ENCODE measurements at regions not wholly inside any gene's neighbourhood (a gene's known extent, or its start where the extent isn't known, plus 50 kb on each side); places are given as distances from the start of the nearest gene placed in this dataset.

DNA sequence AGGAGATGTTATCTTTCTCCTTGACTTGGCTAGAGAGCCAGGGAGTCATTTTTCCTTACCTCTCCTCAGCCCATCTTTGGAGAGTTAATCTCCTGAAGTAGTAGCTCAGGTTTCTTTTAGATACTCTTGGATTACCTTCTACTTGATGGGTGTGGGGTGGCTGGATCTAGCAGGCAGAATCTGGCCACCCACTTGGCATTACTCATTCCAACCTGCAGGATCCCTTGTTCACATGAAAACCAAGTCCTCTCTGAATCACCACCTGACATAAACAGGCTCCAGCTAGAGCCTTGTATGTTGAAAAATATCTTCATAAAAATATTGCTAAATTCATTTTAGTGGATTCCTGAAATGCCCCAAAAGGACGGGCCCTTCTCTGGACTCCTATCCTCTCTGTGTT lies 250.6 kb upstream of the PLET1 start:
- Histone ChIP-seq H3K27me3 (ENCODE audit: control insufficient read depth in 4 of 4, insufficient read depth in 4 of 4, low read length in 3 of 4) (peaks cover 0 to 2% (median 0%) of the 10 kb centered on the region in 4 donors), H3K27ac (ENCODE audit: low read depth in 1 of 2, low read length in 2 of 2) (no peak overlapping the region), H3K4me1 (ENCODE audit: control insufficient read depth in 4 of 4, insufficient read depth in 4 of 4, low read length in 3 of 4) (no peaks in the 10 kb centered on the region), H3K9me3 (ENCODE audit: control insufficient read depth in 4 of 4, low read length in 3 of 4) (no peaks in the 10 kb centered on the region), H3K9ac (ENCODE audit: low read depth in 1 of 2, low read length in 2 of 2) (no peak overlapping the region), H3K4me3 (ENCODE audit: low read depth in 1 of 3, low read length in 3 of 3) (no peak overlapping the region), H3K36me3 (ENCODE audit: control insufficient read depth in 4 of 4, insufficient read depth in 3 of 4, low read depth in 1 of 4, low read length in 3 of 4) (no peaks in the 10 kb centered on the region)
- TF ChIP-seq HNF4G (IDR thresholded peaks at IDR 0.05): no peak
- TF ChIP-seq, protein P1, sequence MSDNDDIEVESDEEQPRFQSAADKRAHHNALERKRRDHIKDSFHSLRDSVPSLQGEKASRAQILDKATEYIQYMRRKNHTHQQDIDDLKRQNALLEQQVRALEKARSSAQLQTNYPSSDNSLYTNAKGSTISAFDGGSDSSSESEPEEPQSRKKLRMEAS (IDR thresholded peaks at IDR 0.05): no peak
- no peak for TF ChIP-seq HNF4A (conservative IDR thresholded peaks at IDR 0.05)
- TF ChIP-seq, protein P2, sequence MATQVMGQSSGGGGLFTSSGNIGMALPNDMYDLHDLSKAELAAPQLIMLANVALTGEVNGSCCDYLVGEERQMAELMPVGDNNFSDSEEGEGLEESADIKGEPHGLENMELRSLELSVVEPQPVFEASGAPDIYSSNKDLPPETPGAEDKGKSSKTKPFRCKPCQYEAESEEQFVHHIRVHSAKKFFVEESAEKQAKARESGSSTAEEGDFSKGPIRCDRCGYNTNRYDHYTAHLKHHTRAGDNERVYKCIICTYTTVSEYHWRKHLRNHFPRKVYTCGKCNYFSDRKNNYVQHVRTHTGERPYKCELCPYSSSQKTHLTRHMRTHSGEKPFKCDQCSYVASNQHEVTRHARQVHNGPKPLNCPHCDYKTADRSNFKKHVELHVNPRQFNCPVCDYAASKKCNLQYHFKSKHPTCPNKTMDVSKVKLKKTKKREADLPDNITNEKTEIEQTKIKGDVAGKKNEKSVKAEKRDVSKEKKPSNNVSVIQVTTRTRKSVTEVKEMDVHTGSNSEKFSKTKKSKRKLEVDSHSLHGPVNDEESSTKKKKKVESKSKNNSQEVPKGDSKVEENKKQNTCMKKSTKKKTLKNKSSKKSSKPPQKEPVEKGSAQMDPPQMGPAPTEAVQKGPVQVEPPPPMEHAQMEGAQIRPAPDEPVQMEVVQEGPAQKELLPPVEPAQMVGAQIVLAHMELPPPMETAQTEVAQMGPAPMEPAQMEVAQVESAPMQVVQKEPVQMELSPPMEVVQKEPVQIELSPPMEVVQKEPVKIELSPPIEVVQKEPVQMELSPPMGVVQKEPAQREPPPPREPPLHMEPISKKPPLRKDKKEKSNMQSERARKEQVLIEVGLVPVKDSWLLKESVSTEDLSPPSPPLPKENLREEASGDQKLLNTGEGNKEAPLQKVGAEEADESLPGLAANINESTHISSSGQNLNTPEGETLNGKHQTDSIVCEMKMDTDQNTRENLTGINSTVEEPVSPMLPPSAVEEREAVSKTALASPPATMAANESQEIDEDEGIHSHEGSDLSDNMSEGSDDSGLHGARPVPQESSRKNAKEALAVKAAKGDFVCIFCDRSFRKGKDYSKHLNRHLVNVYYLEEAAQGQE (IDR thresholded peaks at IDR 0.05): no peak
- no peak for TF ChIP-seq RAD21 (IDR thresholded peaks at IDR 0.05)
- TF ChIP-seq, protein P3, sequence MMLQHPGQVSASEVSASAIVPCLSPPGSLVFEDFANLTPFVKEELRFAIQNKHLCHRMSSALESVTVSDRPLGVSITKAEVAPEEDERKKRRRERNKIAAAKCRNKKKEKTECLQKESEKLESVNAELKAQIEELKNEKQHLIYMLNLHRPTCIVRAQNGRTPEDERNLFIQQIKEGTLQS (IDR thresholded peaks at IDR 0.05): no peak
- no peak for TF ChIP-seq YY1 (IDR thresholded peaks at IDR 0.05)
- TF ChIP-seq RXRA (IDR thresholded peaks at IDR 0.05): no peak
- TF ChIP-seq NR2F2 (IDR thresholded peaks at IDR 0.05): no peak
- DNase-seq (ENCODE audit: low spot score): no peak
- 68% methylated on average over 1 of the region's 1 CpG for WGBS

DNA sequence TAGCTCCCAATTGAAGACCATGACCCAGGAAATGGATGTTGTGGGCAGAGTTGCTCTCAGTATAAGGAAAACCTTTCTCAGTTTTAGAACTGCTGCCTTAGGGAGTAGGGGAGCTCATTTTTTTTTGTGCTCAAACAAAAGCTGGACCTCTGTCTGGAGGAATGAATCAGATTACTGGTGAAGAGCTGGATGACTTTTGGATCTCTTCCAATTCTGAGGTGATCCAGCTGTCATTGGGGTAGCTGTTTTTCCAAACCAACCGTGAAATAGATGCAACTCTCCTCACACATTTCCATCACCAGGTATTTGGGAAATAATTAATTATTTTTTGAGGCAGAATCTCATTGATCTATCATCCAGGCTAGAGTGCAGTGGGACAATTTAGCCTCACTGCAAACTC lies 251.3 kb upstream of the PLET1 start:
- Histone ChIP-seq H3K9ac (ENCODE audit: low read depth in 1 of 2, low read length in 2 of 2) (no peak overlapping the region), H3K27me3 (ENCODE audit: control insufficient read depth in 4 of 4, insufficient read depth in 4 of 4, low read length in 3 of 4) (peaks cover 0 to 2% (median 0%) of the 10 kb centered on the region in 4 donors), H3K9me3 (ENCODE audit: control insufficient read depth in 4 of 4, low read length in 3 of 4) (no peaks in the 10 kb centered on the region), H3K36me3 (ENCODE audit: control insufficient read depth in 4 of 4, insufficient read depth in 3 of 4, low read depth in 1 of 4, low read length in 3 of 4) (no peaks in the 10 kb centered on the region), H3K4me1 (ENCODE audit: control insufficient read depth in 4 of 4, insufficient read depth in 4 of 4, low read length in 3 of 4) (no peaks in the 10 kb centered on the region), H3K4me3 (ENCODE audit: low read depth in 1 of 3, low read length in 3 of 3) (no peak overlapping the region), H3K27ac (ENCODE audit: low read depth in 1 of 2, low read length in 2 of 2) (no peak overlapping the region)
- DNase-seq (ENCODE audit: low spot score): no peak
- TF ChIP-seq GABPA (IDR thresholded peaks at IDR 0.05 in 1 of 2, conservative IDR thresholded peaks at IDR 0.05 in 1 of 2) (no peak), HNF4A (conservative IDR thresholded peaks at IDR 0.05) (no peak)
- 71% methylated on average over 1 of the region's 1 CpG for WGBS

DNA sequence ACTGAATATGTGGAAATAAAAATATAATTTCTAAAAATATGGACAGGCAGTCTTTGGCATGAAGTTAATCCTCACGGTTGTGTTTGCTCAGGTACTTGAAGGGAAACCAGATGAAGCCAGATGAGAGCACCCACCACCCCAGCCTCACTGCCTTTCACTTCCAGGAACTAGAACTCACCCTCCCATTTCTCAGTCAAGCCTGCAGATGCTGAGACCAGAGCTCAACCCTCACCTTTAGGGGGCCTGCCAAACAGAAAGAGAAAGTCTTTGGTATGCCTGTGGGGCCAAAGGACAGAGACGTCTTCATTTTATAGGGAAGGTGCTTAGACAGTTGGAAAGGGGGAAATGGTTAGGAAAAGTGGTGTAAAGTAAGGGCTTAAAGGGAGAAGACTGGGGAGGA lies 252.8 kb upstream of the PLET1 start:
- H3K36me3 ChIP-seq (ENCODE audit: control insufficient read depth in 4 of 4, insufficient read depth in 3 of 4, low read depth in 1 of 4, low read length in 3 of 4): no peaks in the 10 kb centered on the region
- H3K27me3 ChIP-seq (ENCODE audit: control insufficient read depth in 4 of 4, insufficient read depth in 4 of 4, low read length in 3 of 4): peaks cover 0 to 2% (median 0%) of the 10 kb centered on the region in 4 donors
- H3K4me3 ChIP-seq (ENCODE audit: low read depth in 1 of 3, low read length in 3 of 3): no peak overlapping the region
- no peaks in the 10 kb centered on the region for H3K9me3 ChIP-seq (ENCODE audit: control insufficient read depth in 4 of 4, low read length in 3 of 4)
- H3K4me1 ChIP-seq (ENCODE audit: control insufficient read depth in 4 of 4, insufficient read depth in 4 of 4, low read length in 3 of 4): no peaks in the 10 kb centered on the region
- 77% methylated on average over 2 of the region's 2 CpGs for whole genome bisulfite sequencing
- DNase-seq (ENCODE audit: low spot score): no peak
- H3K27ac ChIP-seq (ENCODE audit: low read depth in 1 of 2, low read length in 2 of 2): no peak overlapping the region
- H3K9ac ChIP-seq (ENCODE audit: low read depth in 1 of 2, low read length in 2 of 2): no peak overlapping the region
- TF ChIP-seq, protein P4, sequence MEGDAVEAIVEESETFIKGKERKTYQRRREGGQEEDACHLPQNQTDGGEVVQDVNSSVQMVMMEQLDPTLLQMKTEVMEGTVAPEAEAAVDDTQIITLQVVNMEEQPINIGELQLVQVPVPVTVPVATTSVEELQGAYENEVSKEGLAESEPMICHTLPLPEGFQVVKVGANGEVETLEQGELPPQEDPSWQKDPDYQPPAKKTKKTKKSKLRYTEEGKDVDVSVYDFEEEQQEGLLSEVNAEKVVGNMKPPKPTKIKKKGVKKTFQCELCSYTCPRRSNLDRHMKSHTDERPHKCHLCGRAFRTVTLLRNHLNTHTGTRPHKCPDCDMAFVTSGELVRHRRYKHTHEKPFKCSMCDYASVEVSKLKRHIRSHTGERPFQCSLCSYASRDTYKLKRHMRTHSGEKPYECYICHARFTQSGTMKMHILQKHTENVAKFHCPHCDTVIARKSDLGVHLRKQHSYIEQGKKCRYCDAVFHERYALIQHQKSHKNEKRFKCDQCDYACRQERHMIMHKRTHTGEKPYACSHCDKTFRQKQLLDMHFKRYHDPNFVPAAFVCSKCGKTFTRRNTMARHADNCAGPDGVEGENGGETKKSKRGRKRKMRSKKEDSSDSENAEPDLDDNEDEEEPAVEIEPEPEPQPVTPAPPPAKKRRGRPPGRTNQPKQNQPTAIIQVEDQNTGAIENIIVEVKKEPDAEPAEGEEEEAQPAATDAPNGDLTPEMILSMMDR (IDR thresholded peaks at IDR 0.05; ENCODE audit: low read depth, low read length, missing input control): no peak
- TF ChIP-seq FOXA1 (IDR thresholded peaks at IDR 0.05) (no peak), RAD21 (IDR thresholded peaks at IDR 0.05) (no peak), NR2F2 (IDR thresholded peaks at IDR 0.05) (no peak), HNF4G (IDR thresholded peaks at IDR 0.05) (no peak), TAF1 (conservative IDR thresholded peaks at IDR 0.05) (no peak), SP1 (IDR thresholded peaks at IDR 0.05) (no peak)
- TF ChIP-seq, protein P5, sequence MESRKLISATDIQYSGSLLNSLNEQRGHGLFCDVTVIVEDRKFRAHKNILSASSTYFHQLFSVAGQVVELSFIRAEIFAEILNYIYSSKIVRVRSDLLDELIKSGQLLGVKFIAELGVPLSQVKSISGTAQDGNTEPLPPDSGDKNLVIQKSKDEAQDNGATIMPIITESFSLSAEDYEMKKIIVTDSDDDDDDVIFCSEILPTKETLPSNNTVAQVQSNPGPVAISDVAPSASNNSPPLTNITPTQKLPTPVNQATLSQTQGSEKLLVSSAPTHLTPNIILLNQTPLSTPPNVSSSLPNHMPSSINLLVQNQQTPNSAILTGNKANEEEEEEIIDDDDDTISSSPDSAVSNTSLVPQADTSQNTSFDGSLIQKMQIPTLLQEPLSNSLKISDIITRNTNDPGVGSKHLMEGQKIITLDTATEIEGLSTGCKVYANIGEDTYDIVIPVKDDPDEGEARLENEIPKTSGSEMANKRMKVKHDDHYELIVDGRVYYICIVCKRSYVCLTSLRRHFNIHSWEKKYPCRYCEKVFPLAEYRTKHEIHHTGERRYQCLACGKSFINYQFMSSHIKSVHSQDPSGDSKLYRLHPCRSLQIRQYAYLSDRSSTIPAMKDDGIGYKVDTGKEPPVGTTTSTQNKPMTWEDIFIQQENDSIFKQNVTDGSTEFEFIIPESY (IDR thresholded peaks at IDR 0.05): no peak
- TF ChIP-seq, protein P3 (IDR thresholded peaks at IDR 0.05): no peak
- TF ChIP-seq, protein P2 (IDR thresholded peaks at IDR 0.05): no peak
- TF ChIP-seq, protein P1 (IDR thresholded peaks at IDR 0.05): no peak

Measured in liver (tissue), 8 donors.